Upper lobe of right lung (tissue), 1 donor: ENCODE measurements at regions not wholly inside any gene's neighbourhood (a gene's known extent, or its start where the extent isn't known, plus 50 kb on each side); places are given as distances from the start of the nearest gene placed in this dataset.

Experiments
- ATAC-seq: fragments of 200-7000 bp; cut with Tn5 transposase; one replicate; pipeline ENCODE4 v1.9.1; 2020; ENCODE audit warnings: mild to moderate bottlenecking, moderate library complexity
- DNase-seq: peaks from one replicate; pipeline ENCODE4 v3.0.0-alpha.2; 2020
- H3K27ac ChIP-seq: fragments of 200-600 bp; one replicate; pipeline ENCODE4 v1.8.0; 2022
- H3K27me3 ChIP-seq: fragments of 200-600 bp; one replicate; pipeline ENCODE4 v1.8.0; 2022; ENCODE audit warnings: mild to moderate bottlenecking
- H3K36me3 ChIP-seq: fragments of 200-600 bp; one replicate; pipeline ENCODE4 v1.8.0; 2022
- H3K4me1 ChIP-seq: fragments of 200-600 bp; one replicate; pipeline ENCODE4 v1.8.0; 2022
- H3K4me3 ChIP-seq: fragments of 200-600 bp; one replicate; pipeline ENCODE4 v1.8.0; 2022; ENCODE audit warnings: mild to moderate bottlenecking
- H3K9me3 ChIP-seq: fragments of 200-600 bp; one replicate; pipeline ENCODE4 v1.8.0; 2022
- CTCF ChIP-seq: fragments of 200-600 bp; IDR thresholded peaks from one replicate; pipeline ENCODE4 v1.8.0; 2022; ENCODE audit warnings: antibody characterized with exemption
- intact Hi-C: fragments of 100-400 bp; cut with DNase I; formaldehyde crosslinking; loops from one replicate; pipeline ENCODE4 v1.11.0; 2022
- donor health status: DM: no; HTN: yes; CAD: no; lungs with severe emphysema.

- no peaks in the 10 kb centered on the region for H3K9me3 ChIP-seq
- H3K4me3 ChIP-seq: no peak overlapping the region
- intact Hi-C loops: no loop called here
- H3K4me1 ChIP-seq: no peaks in the 10 kb centered on the region
- ATAC-seq (peak; percentile 29), DNase-seq (no peak)
- no peak overlapping the region for H3K27ac ChIP-seq
- TF ChIP-seq CTCF: no peak
- no peaks in the 10 kb centered on the region for H3K36me3 ChIP-seq
- H3K27me3 ChIP-seq: no peaks in the 10 kb centered on the region
Observed at GRCh38 chr21:33985117-33986050, 69.8 kb upstream of the ATP5PO start.

- ATAC-seq: no peak
- DNase-seq: no peak
- no peak overlapping the region for H3K4me3 ChIP-seq
- H3K27me3 ChIP-seq: no peaks in the 10 kb centered on the region
- no peaks in the 10 kb centered on the region for H3K9me3 ChIP-seq
- intact Hi-C loops: no loop called here
- H3K4me1 ChIP-seq: no peaks in the 10 kb centered on the region
- TF ChIP-seq CTCF: no peak
- H3K36me3 ChIP-seq: no peaks in the 10 kb centered on the region
- H3K27ac ChIP-seq: no peak overlapping the region
Observed at GRCh38 chr21:33984021-33984481, 68.4 kb upstream of the ATP5PO start.

GRCh38 chr21:33981391-33982101 lies 65.9 kb upstream of the ATP5PO start:
- no peak for TF ChIP-seq CTCF
- peaks cover 8% of the 10 kb centered on the region for H3K4me1 ChIP-seq
- H3K9me3 ChIP-seq: no peaks in the 10 kb centered on the region
- intact Hi-C loops: no loop called here
- DNase-seq (no peak), ATAC-seq (no peak)
- no peaks in the 10 kb centered on the region for H3K27me3 ChIP-seq
- H3K4me3 ChIP-seq: no peak overlapping the region
- H3K36me3 ChIP-seq: no peaks in the 10 kb centered on the region
- no peak overlapping the region for H3K27ac ChIP-seq

DNA sequence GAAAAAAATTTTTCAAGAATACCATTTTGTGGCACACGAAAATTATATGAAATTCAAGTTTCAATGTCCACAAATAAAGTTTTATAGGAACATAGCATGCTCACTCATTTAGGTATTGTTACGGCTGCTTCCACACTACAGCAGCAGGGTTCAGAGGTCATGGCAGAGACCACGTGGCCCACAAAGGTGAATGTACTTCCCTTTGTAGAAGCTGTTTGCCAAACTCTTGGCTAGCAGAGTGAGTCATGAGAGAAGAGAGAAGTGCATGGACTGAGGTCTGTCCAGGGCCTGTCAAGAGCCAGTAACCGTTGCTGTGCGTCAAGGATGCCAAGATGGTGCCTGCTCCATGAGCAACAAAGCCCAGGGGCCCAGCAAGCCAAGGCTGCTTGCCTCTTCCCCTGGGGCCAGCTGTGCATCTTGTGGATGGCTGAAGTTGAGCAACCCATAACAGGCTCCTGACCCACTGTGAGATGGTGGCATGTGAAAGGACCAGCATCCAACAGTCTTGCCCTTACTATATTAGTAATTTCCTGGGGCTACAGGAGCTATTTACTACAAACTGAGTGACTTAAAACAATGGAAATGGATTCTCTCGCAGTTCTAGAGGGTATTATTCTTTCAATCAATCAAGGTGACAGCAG lies 64.8 kb upstream of the ATP5PO start:
- intact Hi-C loops: no loop called here
- Histone ChIP-seq H3K4me3 (no peak overlapping the region), H3K27ac (no peak overlapping the region), H3K27me3 (no peaks in the 10 kb centered on the region), H3K4me1 (peaks cover 18% of the 10 kb centered on the region), H3K9me3 (no peaks in the 10 kb centered on the region), H3K36me3 (no peaks in the 10 kb centered on the region)
- no peak for ATAC-seq
- DNase-seq: no peak
- TF ChIP-seq CTCF: no peak

DNA sequence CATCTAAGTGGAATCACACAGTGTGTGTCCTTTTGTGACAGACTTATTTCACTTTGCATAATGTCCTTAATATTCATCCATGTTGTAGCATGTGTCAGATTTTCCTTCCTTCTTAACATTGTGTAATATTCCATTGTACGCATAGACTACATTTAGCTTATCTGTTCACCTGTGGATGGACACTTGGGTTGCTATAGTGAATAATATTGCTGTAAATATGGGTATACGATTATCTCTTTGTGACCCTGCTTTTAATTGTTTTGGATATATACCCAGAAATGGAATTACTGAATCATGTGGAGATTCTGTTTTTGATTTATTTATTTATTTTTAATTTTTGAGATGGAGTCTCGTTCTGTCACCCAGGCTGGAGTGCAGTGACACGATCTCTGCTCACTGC lies 63.0 kb upstream of the ATP5PO start:
- ATAC-seq (no peak), DNase-seq (no peak)
- TF ChIP-seq CTCF: no peak
- H3K4me1 ChIP-seq: peaks cover 22% of the 10 kb centered on the region
- no peak overlapping the region for H3K27ac ChIP-seq
- intact Hi-C loops: no loop called here
- H3K27me3 ChIP-seq: no peaks in the 10 kb centered on the region
- no peak overlapping the region for H3K4me3 ChIP-seq
- no peaks in the 10 kb centered on the region for H3K9me3 ChIP-seq
- no peaks in the 10 kb centered on the region for H3K36me3 ChIP-seq
